Esophagus muscularis mucosa (tissue), 4 donors: ENCODE measurements at regions not wholly inside any gene's neighbourhood (a gene's known extent, or its start where the extent isn't known, plus 50 kb on each side); places are given as distances from the start of the nearest gene placed in this dataset.

Source experiments
- EP300 ChIP-seq: sonication (generic); formaldehyde crosslinking; IDR thresholded peaks from one replicate; pipeline ENCODE4 v1.6.1; 2017; ENCODE audit warnings: antibody characterized with exemption
- POLR2A ChIP-seq: fragments of 450-650 bp; IDR thresholded peaks from one replicate; pipeline ENCODE4 v1.6.1; 2017; ENCODE audit warnings: antibody characterized with exemption, moderate library complexity, mild to moderate bottlenecking, low read depth
- TF ChIP-seq, protein P1 (sequence below), 3 experiments: fragments of 200-600 bp in 2 of 3; fragments of 450-650 bp in 1 of 3; sonication (generic) in 2 of 3; IDR thresholded peaks; one replicate each; pipeline ENCODE4 v1.5.1; 2017 to 2019; ENCODE audit warnings: antibody characterized with exemption in 3 of 3, mild to moderate bottlenecking in 2 of 3, moderate library complexity in 1 of 3

DNA sequence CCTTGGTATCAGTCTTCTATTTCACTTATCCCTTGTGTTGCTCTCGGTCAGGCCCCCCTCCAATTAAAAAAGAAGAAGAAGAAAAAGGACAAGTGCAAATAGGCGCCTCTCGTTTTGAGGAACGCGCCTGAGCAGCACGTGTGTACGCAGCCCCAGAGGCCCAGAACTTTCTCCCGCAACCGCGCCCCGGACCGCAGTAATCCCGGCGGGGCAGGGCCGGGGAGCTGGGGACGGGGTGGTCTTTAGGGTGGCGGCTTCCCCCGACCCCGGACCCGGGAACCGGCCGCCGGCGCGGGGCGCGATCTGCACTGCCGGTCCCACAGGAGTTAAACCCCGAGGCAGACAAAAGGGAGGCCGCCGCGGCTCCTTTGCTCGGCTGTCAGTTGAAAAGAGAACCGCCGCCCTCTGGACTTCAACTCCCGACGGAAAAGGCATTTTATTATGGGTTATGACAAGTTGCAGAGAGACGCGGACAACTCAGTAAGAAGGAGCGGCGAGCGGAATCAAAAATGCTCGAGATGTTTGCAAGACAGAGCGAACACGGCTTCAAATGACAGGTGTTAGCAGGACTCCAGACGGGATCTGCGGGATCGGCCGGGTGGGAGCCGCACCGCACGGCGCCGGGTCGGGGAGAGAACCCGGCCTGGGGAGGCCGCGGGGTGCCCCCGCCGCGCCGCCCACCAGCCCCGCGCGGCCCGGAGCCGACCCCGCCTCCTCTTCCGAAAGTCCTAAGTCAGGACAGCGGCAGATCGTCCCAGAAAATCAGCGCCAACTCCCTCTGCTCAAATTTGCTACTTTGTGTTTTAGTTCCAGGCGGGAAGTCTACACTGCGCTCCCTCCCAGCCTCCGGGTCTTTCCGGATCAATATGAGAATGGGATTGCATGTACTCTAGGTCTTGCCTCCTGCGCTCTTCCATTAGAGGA, 79.0 kb downstream of the NR2F2 start:
- TF ChIP-seq, protein P1, sequence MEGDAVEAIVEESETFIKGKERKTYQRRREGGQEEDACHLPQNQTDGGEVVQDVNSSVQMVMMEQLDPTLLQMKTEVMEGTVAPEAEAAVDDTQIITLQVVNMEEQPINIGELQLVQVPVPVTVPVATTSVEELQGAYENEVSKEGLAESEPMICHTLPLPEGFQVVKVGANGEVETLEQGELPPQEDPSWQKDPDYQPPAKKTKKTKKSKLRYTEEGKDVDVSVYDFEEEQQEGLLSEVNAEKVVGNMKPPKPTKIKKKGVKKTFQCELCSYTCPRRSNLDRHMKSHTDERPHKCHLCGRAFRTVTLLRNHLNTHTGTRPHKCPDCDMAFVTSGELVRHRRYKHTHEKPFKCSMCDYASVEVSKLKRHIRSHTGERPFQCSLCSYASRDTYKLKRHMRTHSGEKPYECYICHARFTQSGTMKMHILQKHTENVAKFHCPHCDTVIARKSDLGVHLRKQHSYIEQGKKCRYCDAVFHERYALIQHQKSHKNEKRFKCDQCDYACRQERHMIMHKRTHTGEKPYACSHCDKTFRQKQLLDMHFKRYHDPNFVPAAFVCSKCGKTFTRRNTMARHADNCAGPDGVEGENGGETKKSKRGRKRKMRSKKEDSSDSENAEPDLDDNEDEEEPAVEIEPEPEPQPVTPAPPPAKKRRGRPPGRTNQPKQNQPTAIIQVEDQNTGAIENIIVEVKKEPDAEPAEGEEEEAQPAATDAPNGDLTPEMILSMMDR (IDR thresholded peaks at IDR 0.05) = no peak
- no peak for TF ChIP-seq POLR2A
- TF ChIP-seq EP300 = no peak
